Endothelial cell of umbilical vein (primary cell): ENCODE measurements at regions not wholly inside any gene's neighbourhood (a gene's known extent, or its start where the extent isn't known, plus 50 kb on each side); places are given as distances from the start of the nearest gene placed in this dataset.

Experiments
- BruUV-seq: library from RNA; stranded (reverse); fragments of 400-500 nt; replicated peaks from 2 replicates; lab custom pipeline; 2021; lab: Mats Ljungman, UMichigan
- CTCF ChIA-PET: fragments of 300-600, 350-600 bp; sonication (Branson Sonifier 250); formaldehyde crosslinking; loops from one replicate; lab custom pipeline; 2021; ENCODE audit warnings: antibody characterized with exemption, inconsistent platforms; lab: Charles Lee
- POLR2A ChIA-PET: fragments of 300-600, 350-600 bp; sonication (Branson Sonifier 250); formaldehyde crosslinking; loops from one replicate; lab custom pipeline; 2021; ENCODE audit warnings: antibody characterized with exemption, inconsistent platforms; lab: Charles Lee
- DNase-seq: peaks from one replicate; pipeline ENCODE4 v3.0.0-alpha.2; 2011; ENCODE audit warnings: low read depth, low spot score
- FAIRE-seq: peaks from 2 replicates; lab custom pipeline; 2011; peaks lifted over from hg19 to GRCh38; lab: Jason Lieb, UNC
- H2AFZ ChIP-seq: 2 replicates; pipeline ENCODE4 v1.6.0; 2012; ENCODE audit warnings: low read depth, low read length, control low read depth, inconsistent platforms
- H3K27ac ChIP-seq: 2 replicates; pipeline ENCODE4 v1.5.1; 2011; ENCODE audit warnings: low read depth, mild to moderate bottlenecking, control low read depth, low read length, moderate library complexity; ENCODE audit not compliant: insufficient read depth
- H3K27me3 ChIP-seq, 2 experiments: 2 replicates each; pipeline versions ENCODE4 v1.6.0 to v1.6.1; 2011; ENCODE audit warnings: low read length in 2 of 2, mixed read lengths in 1 of 2; ENCODE audit not compliant: control insufficient read depth in 2 of 2, insufficient read depth in 2 of 2
- H3K36me3 ChIP-seq, 2 experiments: 2 replicates in 1 of 2; 3 replicates in 1 of 2; pipeline ENCODE4 v1.5.1; 2011; ENCODE audit warnings: low read length in 2 of 2, mild to moderate bottlenecking in 1 of 2, moderate library complexity in 1 of 2; ENCODE audit not compliant: control insufficient read depth in 2 of 2, insufficient read depth in 2 of 2; ENCODE audit errors: extremely low read depth in 1 of 2
- H3K4me1 ChIP-seq: 3 replicates; pipeline ENCODE4 v1.5.1; 2011; ENCODE audit warnings: mild to moderate bottlenecking, low read length; ENCODE audit not compliant: control insufficient read depth, insufficient read depth; ENCODE audit errors: extremely low read depth
- H3K4me2 ChIP-seq: 2 replicates; pipeline ENCODE4 v1.6.1; 2011; ENCODE audit warnings: low read length, control low read depth, mixed read lengths; ENCODE audit not compliant: insufficient read depth
- H3K4me3 ChIP-seq, 3 experiments: fragments of 200-600 bp in 1 of 3; sonication (generic), shearing (Covaris generic) in 1 of 3; replicated peaks in 1 of 3; 2 replicates each; pipeline ENCODE4 v1.5.1; 2011 to 2016; ENCODE audit warnings: control low read depth in 3 of 3, low read length in 3 of 3, mild to moderate bottlenecking in 2 of 3, inconsistent platforms in 1 of 3, low read depth in 1 of 3, moderate library complexity in 1 of 3; ENCODE audit not compliant: insufficient read depth in 1 of 3
- H3K79me2 ChIP-seq: 2 replicates; pipeline ENCODE4 v1.6.0; 2012; ENCODE audit warnings: low read length, inconsistent platforms; ENCODE audit not compliant: control insufficient read depth, insufficient read depth
- H3K9ac ChIP-seq: replicated peaks from 2 replicates; pipeline ENCODE3; 2011; ENCODE audit warnings: low read length, control low read depth; ENCODE audit not compliant: insufficient read depth; ENCODE audit errors: extremely low read depth
- H3K9me1 ChIP-seq: replicated peaks from 3 replicates; pipeline ENCODE4 v1.6.0; 2011; ENCODE audit warnings: mild to moderate bottlenecking, low read length; ENCODE audit not compliant: control insufficient read depth, insufficient read depth; ENCODE audit errors: extremely low read depth
- H3K9me3 ChIP-seq: replicated peaks from 2 replicates; pipeline ENCODE4 v1.5.1; 2012; ENCODE audit warnings: low read length, inconsistent platforms; ENCODE audit not compliant: control insufficient read depth, insufficient read depth
- H4K20me1 ChIP-seq: replicated peaks from 2 replicates; pipeline ENCODE3; 2011; ENCODE audit warnings: mild to moderate bottlenecking, low read length; ENCODE audit not compliant: control insufficient read depth, insufficient read depth; ENCODE audit errors: extremely low read depth
- EZH2 ChIP-seq: IDR thresholded peaks from 2 replicates; pipeline ENCODE4 v1.6.1; 2012; ENCODE audit warnings: borderline replicate concordance, low read depth, mild to moderate bottlenecking, moderate library complexity, low read length, inconsistent platforms; ENCODE audit not compliant: severe bottlenecking
- FOS ChIP-seq: IDR thresholded peaks from 2 replicates; pipeline ENCODE4 v1.6.1; 2011; ENCODE audit warnings: mild to moderate bottlenecking, low read length, moderate library complexity, borderline replicate concordance; ENCODE audit not compliant: insufficient read depth
- GATA2 ChIP-seq: IDR thresholded peaks from 2 replicates; pipeline ENCODE4 v1.7.0; 2011; ENCODE audit warnings: low read depth, mild to moderate bottlenecking, moderate library complexity, mixed read lengths, low read length; ENCODE audit not compliant: insufficient read length, insufficient read depth
- JUN ChIP-seq: IDR thresholded peaks from 2 replicates; pipeline ENCODE4 v1.6.1; 2011; ENCODE audit warnings: borderline replicate concordance, low read depth; ENCODE audit not compliant: insufficient read length, insufficient read depth
- MYC ChIP-seq: IDR thresholded peaks from one replicate; pipeline ENCODE4 v1.6.1; 2011; ENCODE audit warnings: mild to moderate bottlenecking, low read depth, low read length
- POLR2A ChIP-seq: IDR thresholded peaks from 2 replicates; pipeline ENCODE4 v1.6.1; 2012; ENCODE audit warnings: low read depth, mild to moderate bottlenecking, control low read depth, low read length
- POLR2AphosphoS5 ChIP-seq: IDR thresholded peaks from 2 replicates; pipeline ENCODE4 v1.6.1; 2012; ENCODE audit warnings: low read depth, mild to moderate bottlenecking, control low read depth, low read length, moderate library complexity; ENCODE audit not compliant: insufficient read depth
- dilution Hi-C: fragments of 300-500 bp; cut with MboI; formaldehyde crosslinking; loops from one replicate; pipeline ENCODE4 v1.15.0; 2019; ENCODE audit warnings: low sequenced_read_pairs; ENCODE audit not compliant: extremely low pct_ligation_motif_present
- intact Hi-C: fragments of 100-400 bp; cut with micrococcal nuclease; formaldehyde crosslinking; loops from one replicate; pipeline ENCODE4 v1.10.0; 2022
- TF ChIP-seq, protein P1 (sequence below): IDR thresholded peaks from 2 replicates; pipeline ENCODE4 v1.6.1; 2011; ENCODE audit not compliant: insufficient read depth, insufficient read length
- TF ChIP-seq, protein P2 (sequence below), 2 donors: IDR thresholded peaks; 1 replicate in 1 of 2; 2 replicates in 1 of 2; pipeline ENCODE4 v1.5.1; 2011; ENCODE audit warnings: low read length in 2 of 2, mild to moderate bottlenecking in 2 of 2, moderate library complexity in 2 of 2, control low read depth in 1 of 2, inconsistent platforms in 1 of 2, low read depth in 1 of 2; ENCODE audit not compliant: insufficient read depth in 1 of 2; ENCODE audit errors: extremely low read depth in 1 of 2

DNA sequence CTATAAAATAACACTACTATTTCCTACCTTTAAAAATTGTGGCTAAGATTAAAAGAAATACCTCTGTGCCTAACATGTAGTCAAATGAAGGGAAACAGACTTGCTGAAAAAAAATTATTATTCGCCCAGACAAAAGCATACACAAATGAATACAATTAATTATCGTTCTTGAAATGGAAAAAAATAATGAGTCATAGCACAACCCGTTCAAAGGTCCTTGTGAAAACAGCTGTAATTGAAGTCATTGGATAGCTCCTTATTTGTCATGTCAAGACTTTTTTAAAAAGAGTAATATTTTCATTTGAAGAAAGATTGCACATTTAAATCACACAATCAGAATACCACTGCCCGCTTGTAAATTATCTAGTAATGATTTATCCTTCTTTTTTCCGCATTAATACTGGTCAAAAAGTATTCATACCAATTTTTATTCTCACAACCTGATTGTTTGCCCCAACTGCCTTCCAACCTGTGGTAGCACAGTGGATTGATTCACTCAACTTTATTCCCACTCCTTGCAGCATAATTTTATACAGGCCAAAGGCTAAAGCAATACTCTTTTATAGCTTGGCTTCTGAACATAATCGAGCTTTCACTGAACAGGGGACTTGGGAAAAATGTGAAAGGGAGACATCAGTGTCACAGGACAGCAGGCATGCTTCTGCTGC lies 655.2 kb upstream of the MAP3K7 start:
- intact Hi-C loops: no loop called here
- DNase-seq (no peak), FAIRE-seq (no peak)
- Histone ChIP-seq H3K9me1 (no peaks in the 10 kb centered on the region), H3K9me3 (no peaks in the 10 kb centered on the region), H3K27me3 (no peaks in the 10 kb centered on the region), H3K4me2 (no peak overlapping the region), H2AFZ (no peak overlapping the region), H3K9ac (no peak overlapping the region), H3K36me3 (no peaks in the 10 kb centered on the region), H3K4me1 (no peaks in the 10 kb centered on the region), H4K20me1 (no peaks in the 10 kb centered on the region), H3K27ac (no peak overlapping the region), H3K79me2 (no peaks in the 10 kb centered on the region), H3K4me3 (no peak overlapping the region)
- ChIA-PET CTCF (interaction anchor here (1.1 to 1.6 kb wide), 2 partner anchors 14 to 19 kb away, joined by 4 read pairs; no protein-coding TSS in a partner anchor), POLR2A (no interaction called here)
- dilution Hi-C loops: no loop called here
- TF ChIP-seq POLR2A (no peak), POLR2AphosphoS5 (no peak), MYC (no peak), GATA2 (no peak), JUN (no peak), FOS (no peak), EZH2 (no peak)
- TF ChIP-seq, protein P1, sequence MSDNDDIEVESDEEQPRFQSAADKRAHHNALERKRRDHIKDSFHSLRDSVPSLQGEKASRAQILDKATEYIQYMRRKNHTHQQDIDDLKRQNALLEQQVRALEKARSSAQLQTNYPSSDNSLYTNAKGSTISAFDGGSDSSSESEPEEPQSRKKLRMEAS: no peak
- TF ChIP-seq, protein P2, sequence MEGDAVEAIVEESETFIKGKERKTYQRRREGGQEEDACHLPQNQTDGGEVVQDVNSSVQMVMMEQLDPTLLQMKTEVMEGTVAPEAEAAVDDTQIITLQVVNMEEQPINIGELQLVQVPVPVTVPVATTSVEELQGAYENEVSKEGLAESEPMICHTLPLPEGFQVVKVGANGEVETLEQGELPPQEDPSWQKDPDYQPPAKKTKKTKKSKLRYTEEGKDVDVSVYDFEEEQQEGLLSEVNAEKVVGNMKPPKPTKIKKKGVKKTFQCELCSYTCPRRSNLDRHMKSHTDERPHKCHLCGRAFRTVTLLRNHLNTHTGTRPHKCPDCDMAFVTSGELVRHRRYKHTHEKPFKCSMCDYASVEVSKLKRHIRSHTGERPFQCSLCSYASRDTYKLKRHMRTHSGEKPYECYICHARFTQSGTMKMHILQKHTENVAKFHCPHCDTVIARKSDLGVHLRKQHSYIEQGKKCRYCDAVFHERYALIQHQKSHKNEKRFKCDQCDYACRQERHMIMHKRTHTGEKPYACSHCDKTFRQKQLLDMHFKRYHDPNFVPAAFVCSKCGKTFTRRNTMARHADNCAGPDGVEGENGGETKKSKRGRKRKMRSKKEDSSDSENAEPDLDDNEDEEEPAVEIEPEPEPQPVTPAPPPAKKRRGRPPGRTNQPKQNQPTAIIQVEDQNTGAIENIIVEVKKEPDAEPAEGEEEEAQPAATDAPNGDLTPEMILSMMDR (IDR thresholded peaks at IDR 0.05; ENCODE audit: extremely low read depth in 1 of 2, insufficient read depth in 1 of 2, low read depth in 1 of 2, low read length in 2 of 2): no peak
- BruUV-seq: no TSS peak
